ENCODE measurements at regions not wholly inside any gene's neighbourhood (a gene's known extent, or its start where the extent isn't known, plus 50 kb on each side); places are given as distances from the start of the nearest gene placed in this dataset.

DNA sequence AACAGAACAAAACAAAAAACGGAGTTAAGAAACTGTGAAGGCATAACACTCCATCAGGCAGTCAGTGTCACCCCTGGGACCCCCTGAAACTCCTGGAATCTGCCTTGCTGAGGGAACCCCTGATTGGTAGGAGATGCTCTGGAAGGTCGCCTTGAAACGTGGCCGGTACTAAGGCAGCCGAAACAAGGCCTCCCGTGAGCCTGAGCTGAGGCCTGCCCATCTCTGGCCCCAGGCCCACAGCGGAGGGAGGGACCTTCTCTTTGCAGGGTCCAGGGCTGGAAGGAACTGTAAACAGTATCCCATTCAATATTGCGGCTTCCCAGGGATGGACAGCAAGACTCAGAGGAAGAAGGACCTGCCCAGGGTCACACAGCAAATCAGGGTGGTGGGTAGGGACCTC is 155.7 kb downstream of the INHBB start:
- TF ChIP-seq POLR2AphosphoS5 (IDR thresholded peaks at IDR 0.05; ENCODE audit: low read depth, low read length) (no peak), POLR2A (IDR thresholded peaks at IDR 0.05; ENCODE audit: low read depth, low read length) (no peak), TAF1 (IDR thresholded peaks at IDR 0.05; ENCODE audit: borderline replicate concordance, low read depth, low read length) (no peak)
